ENCODE measurements at regions not wholly inside any gene's neighbourhood (a gene's known extent, or its start where the extent isn't known, plus 50 kb on each side); places are given as distances from the start of the nearest gene placed in this dataset.
"Not testable (repeated sequence)": the region's sequence is repeated elsewhere in the genome, so short reads cannot be mapped to it uniquely, and the experiment has no call there.

- ChIA-PET POLR2A (no interaction called here), CTCF (no interaction called here)
- Histone ChIP-seq H3K27ac (ENCODE audit: insufficient read depth, low read depth, low read length) (no peak overlapping the region), H3K4me1 (ENCODE audit: control insufficient read depth, extremely low read depth, insufficient read depth, low read length) (no peaks in the 10 kb centered on the region), H3K27me3 (ENCODE audit: control insufficient read depth in 2 of 2, insufficient read depth in 2 of 2, low read length in 2 of 2) (no peaks in the 10 kb centered on the region), H3K9me1 (replicated peaks; ENCODE audit: control insufficient read depth, extremely low read depth, insufficient read depth, low read length) (no peaks in the 10 kb centered on the region), H3K9ac (replicated peaks; ENCODE audit: extremely low read depth, insufficient read depth, low read length) (no peak overlapping the region), H3K9me3 (replicated peaks; ENCODE audit: control insufficient read depth, insufficient read depth, low read length) (no peaks in the 10 kb centered on the region), H3K79me2 (ENCODE audit: control insufficient read depth, insufficient read depth, low read length) (no peaks in the 10 kb centered on the region), H3K4me3 (replicated peaks in 1 of 3; ENCODE audit: insufficient read depth in 1 of 3, low read depth in 1 of 3, low read length in 3 of 3) (no peak overlapping the region), H3K36me3 (ENCODE audit: control insufficient read depth in 2 of 2, extremely low read depth in 1 of 2, insufficient read depth in 2 of 2, low read length in 2 of 2) (no peaks in the 10 kb centered on the region), H2AFZ (ENCODE audit: low read depth, low read length) (no peak overlapping the region), H4K20me1 (replicated peaks; ENCODE audit: control insufficient read depth, extremely low read depth, insufficient read depth, low read length) (no peaks in the 10 kb centered on the region), H3K4me2 (ENCODE audit: insufficient read depth, low read length) (no peak overlapping the region)
- intact Hi-C loops (cut with micrococcal nuclease) (no loop called here), dilution Hi-C loops (cut with MboI; ENCODE audit: extremely low pct_ligation_motif_present, low sequenced_read_pairs) (no loop called here)
- no peak for DNase-seq (ENCODE audit: low read depth, low spot score)
- BruUV-seq (replicated peaks): no TSS peak
- no peak for TF ChIP-seq GATA2 (IDR thresholded peaks at IDR 0.05; ENCODE audit: insufficient read depth, insufficient read length, low read depth, low read length)
- TF ChIP-seq POLR2A (IDR thresholded peaks at IDR 0.05; ENCODE audit: low read depth, low read length): no peak
- no peak for TF ChIP-seq FOS (IDR thresholded peaks at IDR 0.05; ENCODE audit: borderline replicate concordance, insufficient read depth, low read length)
- TF ChIP-seq CTCF (IDR thresholded peaks at IDR 0.05; ENCODE audit: extremely low read depth in 1 of 2, insufficient read depth in 1 of 2, low read depth in 1 of 2, low read length in 2 of 2): no peak
- no peak for TF ChIP-seq POLR2AphosphoS5 (IDR thresholded peaks at IDR 0.05; ENCODE audit: insufficient read depth, low read depth, low read length)
- TF ChIP-seq MAX (IDR thresholded peaks at IDR 0.05; ENCODE audit: insufficient read depth, insufficient read length): no peak
- no peak for TF ChIP-seq EZH2 (IDR thresholded peaks at IDR 0.05; ENCODE audit: borderline replicate concordance, low read depth, low read length, severe bottlenecking)
- TF ChIP-seq MYC (IDR thresholded peaks at IDR 0.05; ENCODE audit: low read depth, low read length): no peak
- no peak for TF ChIP-seq JUN (IDR thresholded peaks at IDR 0.05; ENCODE audit: borderline replicate concordance, insufficient read depth, insufficient read length, low read depth)
- no peak for FAIRE-seq
These were observed 84.9 kb upstream of the CCNG1 start for GRCh38 chr5:163352531-163352930.

GRCh38 chr5:163355811-163356210 is 81.6 kb upstream of the CCNG1 start:
- H3K27ac ChIP-seq (ENCODE audit: insufficient read depth, low read depth, low read length); H3K4me1 ChIP-seq (ENCODE audit: control insufficient read depth, extremely low read depth, insufficient read depth, low read length); intact Hi-C loops (cut with micrococcal nuclease); FAIRE-seq; H4K20me1 ChIP-seq (replicated peaks; ENCODE audit: control insufficient read depth, extremely low read depth, insufficient read depth, low read length); DNase-seq (ENCODE audit: low read depth, low spot score); H3K9ac ChIP-seq (replicated peaks; ENCODE audit: extremely low read depth, insufficient read depth, low read length); CTCF ChIA-PET; H3K36me3 ChIP-seq (ENCODE audit: control insufficient read depth in 2 of 2, extremely low read depth in 1 of 2, insufficient read depth in 2 of 2, low read length in 2 of 2); H3K9me1 ChIP-seq (replicated peaks; ENCODE audit: control insufficient read depth, extremely low read depth, insufficient read depth, low read length); H3K79me2 ChIP-seq (ENCODE audit: control insufficient read depth, insufficient read depth, low read length); H3K4me2 ChIP-seq (ENCODE audit: insufficient read depth, low read length); POLR2A ChIA-PET; dilution Hi-C loops (cut with MboI; ENCODE audit: extremely low pct_ligation_motif_present, low sequenced_read_pairs); H3K9me3 ChIP-seq (replicated peaks; ENCODE audit: control insufficient read depth, insufficient read depth, low read length); H2AFZ ChIP-seq (ENCODE audit: low read depth, low read length); BruUV-seq (replicated peaks); H3K27me3 ChIP-seq (ENCODE audit: control insufficient read depth in 2 of 2, insufficient read depth in 2 of 2, low read length in 2 of 2); H3K4me3 ChIP-seq (replicated peaks in 1 of 3; ENCODE audit: insufficient read depth in 1 of 3, low read depth in 1 of 3, low read length in 3 of 3): not testable (repeated sequence)

Measured in endothelial cell of umbilical vein (primary cell).